ENCODE measurements at regions not wholly inside any gene's neighbourhood (a gene's known extent, or its start where the extent isn't known, plus 50 kb on each side); places are given as distances from the start of the nearest gene placed in this dataset.

- TF ChIP-seq, protein P1, sequence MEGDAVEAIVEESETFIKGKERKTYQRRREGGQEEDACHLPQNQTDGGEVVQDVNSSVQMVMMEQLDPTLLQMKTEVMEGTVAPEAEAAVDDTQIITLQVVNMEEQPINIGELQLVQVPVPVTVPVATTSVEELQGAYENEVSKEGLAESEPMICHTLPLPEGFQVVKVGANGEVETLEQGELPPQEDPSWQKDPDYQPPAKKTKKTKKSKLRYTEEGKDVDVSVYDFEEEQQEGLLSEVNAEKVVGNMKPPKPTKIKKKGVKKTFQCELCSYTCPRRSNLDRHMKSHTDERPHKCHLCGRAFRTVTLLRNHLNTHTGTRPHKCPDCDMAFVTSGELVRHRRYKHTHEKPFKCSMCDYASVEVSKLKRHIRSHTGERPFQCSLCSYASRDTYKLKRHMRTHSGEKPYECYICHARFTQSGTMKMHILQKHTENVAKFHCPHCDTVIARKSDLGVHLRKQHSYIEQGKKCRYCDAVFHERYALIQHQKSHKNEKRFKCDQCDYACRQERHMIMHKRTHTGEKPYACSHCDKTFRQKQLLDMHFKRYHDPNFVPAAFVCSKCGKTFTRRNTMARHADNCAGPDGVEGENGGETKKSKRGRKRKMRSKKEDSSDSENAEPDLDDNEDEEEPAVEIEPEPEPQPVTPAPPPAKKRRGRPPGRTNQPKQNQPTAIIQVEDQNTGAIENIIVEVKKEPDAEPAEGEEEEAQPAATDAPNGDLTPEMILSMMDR (IDR thresholded peaks at IDR 0.05; ENCODE audit: unreplicated experiment), result no peak
- no peak for DNase-seq (ENCODE audit: low spot score in 2 of 2, unreplicated experiment in 2 of 2)
- Mint-ChIP-seq H3K9me3 (peaks cover 6% of the 10 kb centered on the region), H3K36me3 (no peaks in the 10 kb centered on the region), H3K4me3 (no peak overlapping the region), H3K4me1 (peaks cover 20% of the 10 kb centered on the region), H3K27ac (no peak overlapping the region), H3K27me3 (ENCODE audit: low read depth) (no peaks in the 10 kb centered on the region)
Observed at GRCh38 chrX:94722578-94722977, 1048.6 kb downstream of the FAM133A start.

- H3K36me3 Mint-ChIP-seq, result no peaks in the 10 kb centered on the region
- no peak overlapping the region for H3K27ac Mint-ChIP-seq
- TF ChIP-seq, protein P1 (IDR thresholded peaks at IDR 0.05; ENCODE audit: unreplicated experiment), result no peak
- DNase-seq (ENCODE audit: low spot score in 2 of 2, unreplicated experiment in 2 of 2), result no peak
- H3K27me3 Mint-ChIP-seq (ENCODE audit: low read depth), result no peaks in the 10 kb centered on the region
- no peaks in the 10 kb centered on the region for H3K4me1 Mint-ChIP-seq
- no peak overlapping the region for H3K4me3 Mint-ChIP-seq
- H3K9me3 Mint-ChIP-seq, result peaks cover 6% of the 10 kb centered on the region
Observed at GRCh38 chrX:94742772-94743171, 1068.8 kb downstream of the FAM133A start.

DNA sequence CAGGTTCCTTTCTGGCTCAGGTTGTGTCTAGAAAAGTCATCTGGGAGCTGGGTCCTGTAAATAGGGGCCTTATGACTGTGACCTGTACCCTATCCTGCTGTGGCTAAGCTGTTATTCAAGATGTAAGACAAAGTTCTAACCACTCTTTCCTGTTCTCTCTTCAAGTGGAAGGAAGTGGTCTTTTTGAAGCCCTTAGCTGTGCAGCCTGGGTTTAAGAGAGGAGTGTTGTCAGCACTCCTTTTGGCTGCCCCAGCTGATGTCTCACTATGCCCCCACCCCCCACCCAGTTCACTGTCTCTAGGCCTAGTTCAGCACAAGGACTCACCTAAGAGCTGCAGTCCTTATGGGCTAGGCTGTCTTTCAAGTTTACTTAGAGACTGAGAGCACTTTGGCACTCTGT, 1069.5 kb downstream of the FAM133A start:
- Mint-ChIP-seq H3K27me3 (ENCODE audit: low read depth) (no peaks in the 10 kb centered on the region), H3K9me3 (no peaks in the 10 kb centered on the region), H3K4me1 (no peaks in the 10 kb centered on the region), H3K36me3 (no peaks in the 10 kb centered on the region), H3K4me3 (no peak overlapping the region), H3K27ac (no peak overlapping the region)
- TF ChIP-seq, protein P1 (IDR thresholded peaks at IDR 0.05; ENCODE audit: unreplicated experiment), result no peak
- DNase-seq (ENCODE audit: low spot score in 2 of 2, unreplicated experiment in 2 of 2), result no peak

DNA sequence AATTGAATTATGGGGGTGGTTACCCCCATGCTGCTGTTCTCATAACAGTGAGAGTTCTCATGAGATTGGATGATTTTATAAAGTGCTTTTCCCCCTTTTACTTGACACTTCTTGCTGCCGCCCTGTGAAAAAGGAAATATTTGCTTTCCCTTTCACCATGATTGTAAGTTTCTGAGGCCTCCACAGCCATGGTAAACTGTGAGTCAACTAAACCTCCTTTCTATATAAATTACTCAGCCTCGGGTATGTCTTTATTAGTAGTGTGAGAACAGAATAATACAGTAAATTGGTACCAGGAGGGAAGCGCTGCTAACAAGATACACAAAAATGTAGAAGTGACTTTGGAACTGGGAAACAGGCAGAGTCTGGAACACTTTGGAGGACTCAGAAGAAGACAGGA, 1070.8 kb downstream of the FAM133A start:
- no peaks in the 10 kb centered on the region for H3K27me3 Mint-ChIP-seq (ENCODE audit: low read depth)
- DNase-seq (ENCODE audit: low spot score in 2 of 2, unreplicated experiment in 2 of 2), result no peak
- H3K9me3 Mint-ChIP-seq, result no peaks in the 10 kb centered on the region
- TF ChIP-seq, protein P1 (IDR thresholded peaks at IDR 0.05; ENCODE audit: unreplicated experiment), result no peak
- no peaks in the 10 kb centered on the region for H3K4me1 Mint-ChIP-seq
- no peak overlapping the region for H3K4me3 Mint-ChIP-seq
- no peaks in the 10 kb centered on the region for H3K36me3 Mint-ChIP-seq
- H3K27ac Mint-ChIP-seq, result no peak overlapping the region

DNA sequence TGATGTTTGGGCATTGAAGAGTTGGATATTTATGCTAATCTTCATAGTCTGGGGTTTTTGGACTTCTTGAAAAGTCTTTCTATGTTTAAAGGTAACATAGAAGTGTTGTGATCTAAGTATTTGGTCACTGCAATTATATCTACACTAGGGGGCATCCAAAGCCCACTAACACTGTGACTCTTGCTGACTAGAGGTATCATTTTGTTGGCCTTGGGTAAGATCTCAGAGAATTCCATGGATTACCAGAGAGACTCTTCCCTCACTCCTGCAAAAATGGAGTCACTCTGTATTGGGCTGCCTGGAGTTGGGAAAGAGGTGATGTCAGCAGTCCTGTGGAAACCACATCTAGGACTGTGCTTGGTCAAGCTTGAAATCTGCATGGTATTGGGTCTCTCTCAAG, 1077.6 kb downstream of the FAM133A start:
- H3K9me3 Mint-ChIP-seq, result no peaks in the 10 kb centered on the region
- no peaks in the 10 kb centered on the region for H3K36me3 Mint-ChIP-seq
- no peak for DNase-seq (ENCODE audit: low spot score in 2 of 2, unreplicated experiment in 2 of 2)
- no peak overlapping the region for H3K27ac Mint-ChIP-seq
- TF ChIP-seq, protein P1 (IDR thresholded peaks at IDR 0.05; ENCODE audit: unreplicated experiment), result no peak
- H3K4me3 Mint-ChIP-seq, result no peak overlapping the region
- H3K4me1 Mint-ChIP-seq, result no peaks in the 10 kb centered on the region
- no peaks in the 10 kb centered on the region for H3K27me3 Mint-ChIP-seq (ENCODE audit: low read depth)

All from mesothelial cell of epicardium (in vitro differentiated cells).